ENCODE measurements at regions not wholly inside any gene's neighbourhood (a gene's known extent, or its start where the extent isn't known, plus 50 kb on each side); places are given as distances from the start of the nearest gene placed in this dataset.

- no peak for TF ChIP-seq POLR2A (IDR thresholded peaks at IDR 0.05; ENCODE audit: borderline replicate concordance, extremely low read depth, insufficient read depth, insufficient read length)
- no peak for TF ChIP-seq SRF (IDR thresholded peaks at IDR 0.05; ENCODE audit: low read depth)
Measured at GRCh38 chr19:13627531-13627930, 121.3 kb upstream of the CACNA1A start (continued).

- Histone ChIP-seq H3K79me2 (ENCODE audit: insufficient read depth, low read length) (no peaks in the 10 kb centered on the region), H4K20me1 (ENCODE audit: insufficient read depth) (no peaks in the 10 kb centered on the region), H3K9ac (ENCODE audit: low read length) (no peak overlapping the region), H3K36me3 (ENCODE audit: control insufficient read depth in 1 of 2, insufficient read depth in 2 of 2, low read length in 2 of 2) (no peaks in the 10 kb centered on the region), H3K4me3 (replicated peaks in 1 of 2; ENCODE audit: low read depth in 1 of 2, low read length in 2 of 2) (no peak overlapping the region), H3K9me2 (ENCODE audit: insufficient read depth) (no peaks in the 10 kb centered on the region), H3K4me1 (ENCODE audit: control insufficient read depth in 1 of 2, insufficient read depth in 2 of 2, low read length in 2 of 2) (peaks cover 10 to 18% of the 10 kb centered on the region in 2 experiments), H3K27ac (ENCODE audit: low read depth, low read length) (no peak overlapping the region), H3K4me2 (ENCODE audit: low read length) (no peak overlapping the region), H3K9me3 (ENCODE audit: control insufficient read depth in 1 of 2, insufficient read depth in 1 of 2, low read depth in 1 of 2, low read length in 2 of 2) (no peaks in the 10 kb centered on the region), H2AFZ (ENCODE audit: low read depth, low read length, poor library complexity, severe bottlenecking) (no peak overlapping the region), H3K27me3 (ENCODE audit: insufficient read depth, low read length) (peaks cover 15% of the 10 kb centered on the region; the same call in 1 of the 2 replicates)
- TF ChIP-seq EZH2phosphoT487 (IDR thresholded peaks at IDR 0.05; ENCODE audit: borderline replicate concordance), result no peak
- no peak for TF ChIP-seq TCF7L2 (IDR thresholded peaks at IDR 0.05; ENCODE audit: borderline replicate concordance, extremely low read depth, insufficient read depth, insufficient read length)
- TF ChIP-seq SRF (IDR thresholded peaks at IDR 0.05; ENCODE audit: low read depth), result no peak
- TF ChIP-seq MAX (IDR thresholded peaks at IDR 0.05), result no peak
- TF ChIP-seq FOSL1 (IDR thresholded peaks at IDR 0.05; ENCODE audit: low read depth), result no peak
- TF ChIP-seq POLR2A (IDR thresholded peaks at IDR 0.05; ENCODE audit: borderline replicate concordance, extremely low read depth, insufficient read depth, insufficient read length), result no peak
- no peak for TF ChIP-seq EGR1 (IDR thresholded peaks at IDR 0.05; ENCODE audit: low read depth)
- no peak for TF ChIP-seq POLR2AphosphoS5 (IDR thresholded peaks at IDR 0.05; ENCODE audit: low read depth, low read length)
- TF ChIP-seq ZNF274 (IDR thresholded peaks at IDR 0.05; ENCODE audit: low read depth, low read length), result no peak
- TF ChIP-seq YY1 (IDR thresholded peaks at IDR 0.05; ENCODE audit: extremely low read depth, insufficient replicate concordance, low read depth, low read length), result no peak
- no peak for TF ChIP-seq EZH2 (IDR thresholded peaks at IDR 0.05)
- TF ChIP-seq ELF1 (IDR thresholded peaks at IDR 0.05; ENCODE audit: borderline replicate concordance, low read depth), result no peak
- no peak for TF ChIP-seq RAD21 (IDR thresholded peaks at IDR 0.05; ENCODE audit: low read depth)
- no TSS peak for BruUV-seq (replicated peaks)
- intact Hi-C loops (cut with micrococcal nuclease), result loop anchor here (10.0 kb wide), 1 partner anchor 91 kb away; no protein-coding TSS in a partner anchor
- ChIA-PET POLR2A (no interaction called here), CTCF (no interaction called here), RAD21 (ENCODE audit: low non-redundant PET in 1 of 2, low total read pairs in 2 of 2, uncharacterized antibody in 2 of 2, unreplicated experiment in 2 of 2) (no interaction called here)
- no peak for ATAC-seq
- no peak for DNase-seq (ENCODE audit: low read depth, low spot score)
Measured at GRCh38 chr19:13623716-13624710, 117.7 kb upstream of the CACNA1A start.
